NAMALWA (cell line): ENCODE measurements at regions not wholly inside any gene's neighbourhood (a gene's known extent, or its start where the extent isn't known, plus 50 kb on each side); places are given as distances from the start of the nearest gene placed in this dataset.

Experiments used
- DNase-seq: peaks from one replicate; pipeline ENCODE4 v3.0.0-alpha.2; 2015; ENCODE audit warnings: low spot score

DNA sequence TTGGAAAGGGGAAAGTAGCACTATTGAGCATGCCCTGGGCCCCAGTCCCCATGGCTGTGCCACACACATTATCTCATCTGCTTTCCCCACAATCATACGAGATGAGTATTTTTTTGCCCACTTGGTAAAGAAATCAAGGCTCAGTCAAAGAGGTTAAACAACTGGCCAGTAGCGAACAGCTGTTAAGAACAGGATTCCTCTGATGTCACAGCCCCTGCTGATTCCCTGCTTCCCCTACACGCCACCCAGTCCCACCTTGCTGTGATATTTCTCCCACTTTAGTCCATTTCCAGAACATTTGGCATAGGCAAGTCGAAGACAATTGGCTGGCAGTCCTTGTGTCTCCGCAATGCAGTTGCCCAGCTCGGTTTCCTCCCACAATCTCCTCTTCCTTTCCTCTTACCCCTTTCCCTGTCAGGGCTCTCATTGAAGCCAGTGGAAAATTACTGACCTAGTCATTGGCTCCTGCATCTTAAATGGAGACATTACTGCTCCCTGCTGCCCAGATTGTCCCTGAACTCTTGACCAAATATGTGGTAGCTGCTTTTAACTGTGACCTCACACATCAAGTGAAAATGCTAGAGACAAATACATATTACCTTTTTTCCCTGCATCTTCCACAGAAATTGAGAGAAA lies 56.5 kb upstream of the EEPD1 start:
- DNase-seq = no peak

DNA sequence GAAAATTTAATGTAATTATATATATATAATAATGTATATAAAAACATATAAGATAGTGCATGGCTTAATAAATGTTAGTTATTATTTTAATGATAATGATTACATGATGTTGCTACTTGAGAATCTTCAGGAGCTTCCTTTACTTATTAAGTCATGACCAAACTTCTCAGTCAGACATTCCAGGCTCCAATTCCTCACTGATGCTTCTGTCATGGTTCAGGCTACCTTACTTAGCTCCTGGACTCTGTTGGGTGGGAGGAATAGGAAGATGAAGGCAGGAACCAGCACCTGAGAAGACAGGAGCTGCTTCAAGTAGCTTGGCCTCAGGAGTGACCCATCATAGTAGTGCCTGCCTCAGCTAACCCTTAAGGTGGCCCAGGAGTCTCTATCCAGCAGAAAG lies 55.0 kb upstream of the EEPD1 start:
- no peak for DNase-seq

DNA sequence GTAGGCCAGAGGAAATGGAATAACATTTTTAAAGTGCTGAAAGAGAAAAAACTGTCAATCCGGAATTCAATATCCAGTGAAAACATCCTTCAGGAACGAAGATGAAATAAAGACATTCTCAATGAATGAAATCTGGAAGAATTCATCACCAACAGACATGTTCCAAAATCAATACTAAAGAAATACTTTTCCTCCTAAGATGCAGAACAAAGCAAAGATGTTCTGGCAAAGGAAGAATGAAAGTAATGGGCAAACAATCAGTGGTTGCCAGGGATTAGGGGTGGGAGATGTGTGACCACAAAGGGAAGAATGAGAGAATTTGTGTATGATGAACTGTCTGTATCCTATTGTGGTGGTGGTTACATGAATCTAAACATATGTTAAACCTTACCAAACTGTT lies 52.8 kb upstream of the EEPD1 start:
- no peak for DNase-seq

DNA sequence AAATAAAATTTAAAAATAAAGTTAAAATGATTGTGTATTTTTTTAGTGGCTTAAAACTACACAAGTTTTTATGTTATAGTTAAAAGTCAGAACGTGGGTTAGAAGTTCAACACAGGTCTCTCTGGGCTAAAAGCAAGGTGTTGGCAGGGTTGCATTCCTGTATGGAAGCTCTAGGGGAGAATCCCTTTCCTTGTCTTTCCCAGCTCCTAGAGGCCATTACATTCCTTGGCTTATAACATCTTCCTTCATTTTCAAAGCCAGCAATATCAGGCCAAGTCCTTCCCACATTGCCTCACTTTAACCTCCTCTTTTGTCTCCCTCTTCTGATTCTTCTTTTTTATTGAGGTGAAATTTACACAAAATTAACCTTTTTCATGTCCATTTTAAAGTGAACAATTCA lies 52.4 kb upstream of the EEPD1 start:
- no peak for DNase-seq
